Breast epithelium (tissue), 4 donors: ENCODE measurements at regions not wholly inside any gene's neighbourhood (a gene's known extent, or its start where the extent isn't known, plus 50 kb on each side); places are given as distances from the start of the nearest gene placed in this dataset.

ENCODE experiments used
- DNase-seq, 2 donors: peaks; one replicate each; pipeline ENCODE4 v3.0.0-alpha.2; 2019; ENCODE audit warnings: low spot score in 2 of 2
- H3K27ac ChIP-seq, 2 donors: fragments of 200-600 bp; sonication (generic) in 1 of 2; one replicate each; pipeline ENCODE4 v1.5.1; 2016 to 2019; ENCODE audit warnings: mild to moderate bottlenecking in 1 of 2
- H3K27me3 ChIP-seq, 2 donors: fragments of 200-600 bp; sonication (generic) in 1 of 2; one replicate each; pipeline versions ENCODE4 v1.5.1 to v1.6.0; 2017 to 2019; ENCODE audit warnings: control low read depth in 1 of 2, mild to moderate bottlenecking in 1 of 2
- H3K36me3 ChIP-seq: fragments of 200-600 bp; one replicate; pipeline ENCODE4 v1.5.1; 2019
- H3K4me1 ChIP-seq, 2 donors: fragments of 200-600 bp; sonication (generic); one replicate each; pipeline ENCODE4 v1.5.1; 2016 to 2019; ENCODE audit warnings: control low read depth in 1 of 2
- H3K4me3 ChIP-seq, 3 donors: fragments of 200-600 bp; sonication (generic); 1 replicate in 2 of 3; 2 replicates in 1 of 3; pipeline ENCODE4 v1.5.1; 2016 to 2019; ENCODE audit warnings: mild to moderate bottlenecking in 3 of 3, moderate library complexity in 2 of 3
- H3K9me3 ChIP-seq, 2 donors: fragments of 200-600 bp; sonication (generic) in 1 of 2; one replicate each; pipeline ENCODE4 v1.5.1; 2016 to 2019; ENCODE audit warnings: control low read depth in 1 of 2
- CTCF ChIP-seq, 3 donors: fragments of 450-650 bp; IDR thresholded peaks; one replicate each; pipeline ENCODE4 v1.5.1; 2016 to 2017; ENCODE audit warnings: antibody characterized with exemption in 3 of 3, mild to moderate bottlenecking in 3 of 3, moderate library complexity in 3 of 3
- POLR2A ChIP-seq: fragments of 450-650 bp; IDR thresholded peaks from one replicate; pipeline ENCODE4 v1.6.1; 2016; ENCODE audit warnings: antibody characterized with exemption, mild to moderate bottlenecking, moderate library complexity
- POLR2AphosphoS5 ChIP-seq, 3 donors: sonication (generic); formaldehyde crosslinking; IDR thresholded peaks; one replicate each; pipeline ENCODE4 v1.6.1; 2017; ENCODE audit warnings: antibody characterized with exemption in 3 of 3
- intact Hi-C: fragments of 100-400 bp; cut with DNase I; formaldehyde crosslinking; loops from one replicate; pipeline ENCODE4 v1.15.1; 2023; ENCODE audit warnings: low total_unique reads

GRCh38 chr2:34950797-34951196, 1351.7 kb upstream of the FAM98A start:
- intact Hi-C loops = no loop called here
- no peak overlapping the region for H3K4me3 ChIP-seq
- no peaks in the 10 kb centered on the region for H3K4me1 ChIP-seq
- DNase-seq = no peak
- H3K27me3 ChIP-seq = no peaks in the 10 kb centered on the region
- H3K27ac ChIP-seq = no peak overlapping the region
- no peaks in the 10 kb centered on the region for H3K36me3 ChIP-seq
- no peak for TF ChIP-seq POLR2A
- TF ChIP-seq CTCF (IDR thresholded peaks at IDR 0.05) = no peak
- TF ChIP-seq POLR2AphosphoS5 (IDR thresholded peaks at IDR 0.05) = no peak
- no peaks in the 10 kb centered on the region for H3K9me3 ChIP-seq

GRCh38 chr2:34949316-34949715, 1350.2 kb upstream of the FAM98A start:
- Histone ChIP-seq H3K9me3 (no peaks in the 10 kb centered on the region), H3K4me1 (no peaks in the 10 kb centered on the region), H3K36me3 (no peaks in the 10 kb centered on the region), H3K27ac (no peak overlapping the region), H3K4me3 (no peak overlapping the region), H3K27me3 (no peaks in the 10 kb centered on the region)
- DNase-seq = no peak
- TF ChIP-seq CTCF (IDR thresholded peaks at IDR 0.05) (no peak), POLR2A (no peak)
- intact Hi-C loops = no loop called here

GRCh38 chr2:34936089-34936488, 1337.0 kb upstream of the FAM98A start:
- no peak overlapping the region for H3K4me3 ChIP-seq
- no peak overlapping the region for H3K27ac ChIP-seq
- no peaks in the 10 kb centered on the region for H3K9me3 ChIP-seq
- no peaks in the 10 kb centered on the region for H3K4me1 ChIP-seq
- no peak for TF ChIP-seq CTCF (IDR thresholded peaks at IDR 0.05)
- no peak for TF ChIP-seq POLR2AphosphoS5 (IDR thresholded peaks at IDR 0.05)
- no peak for TF ChIP-seq POLR2A
- no peaks in the 10 kb centered on the region for H3K36me3 ChIP-seq
- DNase-seq = no peak
- intact Hi-C loops = no loop called here
- no peaks in the 10 kb centered on the region for H3K27me3 ChIP-seq

GRCh38 chr2:34912084-34912483, 1313.0 kb upstream of the FAM98A start:
- no peak for DNase-seq
- Histone ChIP-seq H3K36me3 (no peaks in the 10 kb centered on the region), H3K9me3 (peaks cover 0 to 4% of the 10 kb centered on the region in 2 donors), H3K27me3 (no peaks in the 10 kb centered on the region), H3K27ac (no peak overlapping the region), H3K4me1 (no peaks in the 10 kb centered on the region), H3K4me3 (no peak overlapping the region)
- no peak for TF ChIP-seq POLR2A
- intact Hi-C loops = no loop called here

GRCh38 chr2:34909992-34910705, 1311.0 kb upstream of the FAM98A start:
- no peaks in the 10 kb centered on the region for H3K27me3 ChIP-seq
- no peaks in the 10 kb centered on the region for H3K4me1 ChIP-seq
- TF ChIP-seq CTCF (IDR thresholded peaks at IDR 0.05) (no peak), POLR2A (no peak), POLR2AphosphoS5 (IDR thresholded peaks at IDR 0.05) (no peak)
- H3K27ac ChIP-seq = no peak overlapping the region
- H3K4me3 ChIP-seq = no peak overlapping the region
- H3K36me3 ChIP-seq = no peaks in the 10 kb centered on the region
- DNase-seq = no peak
- intact Hi-C loops = no loop called here
- no peaks in the 10 kb centered on the region for H3K9me3 ChIP-seq

GRCh38 chr2:34907812-34908211, 1308.7 kb upstream of the FAM98A start:
- Histone ChIP-seq H3K27ac (no peak overlapping the region), H3K9me3 (no peaks in the 10 kb centered on the region), H3K36me3 (no peaks in the 10 kb centered on the region), H3K4me1 (no peaks in the 10 kb centered on the region), H3K4me3 (no peak overlapping the region), H3K27me3 (no peaks in the 10 kb centered on the region)
- TF ChIP-seq POLR2A (no peak), CTCF (IDR thresholded peaks at IDR 0.05) (no peak)
- no peak for DNase-seq
- intact Hi-C loops = no loop called here
